HG03039 (cell line): ENCODE measurements at regions not wholly inside any gene's neighbourhood (a gene's known extent, or its start where the extent isn't known, plus 50 kb on each side); places are given as distances from the start of the nearest gene placed in this dataset.
A peak's percentile ranks its signal among the peaks of the same experiment; 100 is the strongest.

Experiments
- ATAC-seq: cut with Tn5 transposase; IDR thresholded peaks from one replicate; pipeline ENCODE4 v1.9.1; 2021; ENCODE audit warnings: mild to moderate bottlenecking, moderate library complexity; ENCODE audit not compliant: unreplicated experiment

GRCh38 chr6:8277769-8278168, 157.6 kb downstream of the SLC35B3 start:
- no peak for ATAC-seq

DNA sequence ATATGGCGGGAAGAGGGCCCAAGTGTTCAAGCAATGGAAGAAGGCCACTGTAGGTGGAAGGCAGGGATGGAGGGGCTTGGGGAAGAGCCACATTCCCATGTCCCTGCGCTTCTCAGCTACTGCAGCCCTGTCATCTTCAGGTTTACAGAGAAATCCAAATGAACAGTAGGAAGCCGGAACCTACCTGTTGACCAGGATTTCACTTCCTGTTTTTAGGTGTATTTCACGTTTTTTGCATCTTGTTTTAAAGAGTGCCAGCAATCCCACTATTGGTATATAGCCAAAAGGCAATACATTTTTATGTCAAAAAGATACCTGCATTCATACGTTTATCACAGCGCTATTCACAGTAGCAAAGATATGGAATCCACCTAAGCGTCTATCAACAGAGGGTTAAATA, 159.2 kb downstream of the SLC35B3 start:
- ATAC-seq: no peak

GRCh38 chr6:8275667-8276066, 159.7 kb downstream of the SLC35B3 start:
- no peak for ATAC-seq

- no peak for ATAC-seq
These were observed 161.1 kb downstream of the SLC35B3 start for GRCh38 chr6:8274226-8274625.

DNA sequence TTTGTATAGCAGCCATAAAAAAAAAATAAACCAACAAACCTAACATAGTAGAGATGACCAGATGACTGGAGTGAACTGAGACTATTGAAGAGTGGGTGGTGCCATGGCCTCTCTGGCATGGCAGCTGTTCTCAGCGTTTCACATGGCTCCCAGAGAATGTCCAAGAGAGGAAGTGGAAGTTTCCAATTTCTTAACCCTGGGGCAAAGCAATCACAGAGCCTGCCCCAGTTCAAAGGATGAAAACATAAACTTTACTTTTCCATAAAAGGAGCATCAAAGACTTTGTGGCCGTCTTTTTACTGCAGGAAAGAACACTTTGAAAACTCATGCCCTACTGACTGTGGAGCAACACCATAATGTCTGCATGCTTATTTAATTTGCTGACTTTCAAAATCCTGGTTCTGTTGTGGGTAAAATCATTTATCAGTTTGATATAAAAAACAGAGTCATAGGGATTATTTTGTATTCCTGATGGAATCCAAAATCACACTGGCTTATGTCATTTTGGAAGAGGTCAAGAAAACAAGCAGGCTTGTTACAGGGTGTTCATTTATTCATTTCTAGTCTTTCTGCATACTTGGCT, 165.4 kb downstream of the SLC35B3 start:
- ATAC-seq: no peak

DNA sequence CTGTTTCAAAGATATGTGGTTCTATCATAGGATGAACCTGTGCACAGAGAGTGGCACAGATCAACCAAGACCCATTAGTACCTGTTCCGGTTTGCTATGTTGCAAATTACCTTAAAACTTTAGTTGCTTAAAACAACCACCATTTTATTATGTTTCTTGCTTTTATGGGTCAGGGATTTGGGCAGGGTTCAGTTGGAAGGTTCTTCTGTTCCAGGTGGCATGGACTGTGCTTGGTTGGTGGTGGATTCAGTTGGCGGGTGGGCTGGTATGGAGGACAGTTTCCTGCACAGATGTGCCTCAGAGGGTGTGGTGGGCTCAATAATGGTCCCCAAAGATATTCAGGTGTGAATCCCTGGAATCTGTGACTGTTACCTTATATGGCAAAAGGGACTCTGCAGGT, 166.3 kb downstream of the SLC35B3 start:
- ATAC-seq: no peak

DNA sequence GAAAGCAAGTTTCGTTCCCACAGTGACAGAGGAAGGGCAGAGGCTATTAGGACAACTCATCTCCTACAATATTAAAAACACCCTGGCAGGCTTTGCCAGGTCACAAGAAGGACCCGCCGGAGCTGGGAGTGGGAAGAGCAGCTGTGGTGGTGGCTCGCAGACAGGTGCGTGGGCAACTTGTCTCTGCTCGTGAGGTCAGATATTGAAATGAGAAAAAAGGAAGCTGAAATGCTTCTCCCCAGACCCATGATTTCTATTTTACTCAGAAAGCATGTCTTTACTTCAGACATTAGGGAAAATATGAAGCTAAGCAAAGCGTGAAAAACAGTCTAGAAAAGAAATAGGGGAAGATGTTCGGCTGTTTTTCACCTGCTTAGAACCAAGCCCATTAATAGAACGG, 166.3 kb upstream of the EEF1E1 start:
- ATAC-seq: peak; percentile 49

DNA sequence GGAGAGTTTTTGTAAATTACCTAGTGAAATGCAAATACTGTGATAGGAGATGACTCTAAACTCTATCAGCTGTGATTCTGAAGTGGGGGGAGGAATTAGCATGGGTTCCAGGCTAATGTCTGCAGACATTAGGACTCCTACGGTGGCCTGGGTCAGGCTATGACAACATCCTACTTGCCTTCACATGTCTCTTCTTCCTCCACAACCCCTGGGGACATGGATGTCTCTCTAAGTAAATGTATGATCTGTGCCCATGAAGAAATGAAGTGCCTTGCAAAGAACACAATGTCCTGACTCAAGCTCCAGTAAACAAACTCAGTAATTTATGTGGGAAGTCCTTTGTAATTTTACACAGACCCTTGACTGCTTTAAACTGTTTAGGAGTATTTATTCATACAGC, 165.8 kb upstream of the EEF1E1 start:
- no peak for ATAC-seq

GRCh38 chr6:8260610-8261009, 158.3 kb upstream of the EEF1E1 start:
- ATAC-seq: no peak

DNA sequence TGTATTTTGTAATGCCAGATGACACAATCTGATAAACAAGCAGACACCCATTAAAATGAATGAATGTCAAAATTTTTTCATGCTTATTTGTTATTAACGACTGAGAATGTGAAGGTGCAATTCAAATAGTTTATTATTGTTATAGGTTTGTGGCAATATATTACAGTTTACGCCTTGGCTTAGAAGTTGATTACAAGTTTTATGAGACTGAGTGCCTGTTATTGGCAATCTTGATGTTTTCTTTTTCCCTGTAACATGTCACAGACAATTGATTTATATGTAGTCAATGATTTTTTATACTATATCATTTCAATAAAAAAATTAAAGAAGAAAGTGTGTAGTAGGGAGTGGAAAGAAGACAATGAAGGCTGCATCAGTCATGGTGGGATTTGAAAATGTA, 144.1 kb upstream of the EEF1E1 start:
- no peak for ATAC-seq

DNA sequence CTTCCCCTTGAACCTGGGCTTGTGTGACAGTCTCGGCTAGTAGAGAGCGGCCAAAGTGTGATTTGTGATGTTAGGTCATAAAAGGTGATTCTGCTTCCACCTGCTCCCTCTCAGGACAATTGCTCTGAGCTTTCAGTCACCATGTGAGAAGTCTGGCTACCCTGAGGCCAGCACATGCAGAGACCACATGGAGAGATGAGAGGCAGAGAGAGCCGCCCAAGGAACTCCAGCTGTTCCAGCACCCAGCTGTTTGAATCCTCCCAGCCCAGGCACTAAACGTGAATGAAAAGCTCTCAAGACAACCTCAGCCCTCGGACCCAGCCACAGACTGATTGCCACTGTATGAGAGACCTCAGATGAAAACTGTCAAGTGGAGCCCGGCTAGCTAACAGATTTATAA, 143.4 kb upstream of the EEF1E1 start:
- ATAC-seq: no peak

DNA sequence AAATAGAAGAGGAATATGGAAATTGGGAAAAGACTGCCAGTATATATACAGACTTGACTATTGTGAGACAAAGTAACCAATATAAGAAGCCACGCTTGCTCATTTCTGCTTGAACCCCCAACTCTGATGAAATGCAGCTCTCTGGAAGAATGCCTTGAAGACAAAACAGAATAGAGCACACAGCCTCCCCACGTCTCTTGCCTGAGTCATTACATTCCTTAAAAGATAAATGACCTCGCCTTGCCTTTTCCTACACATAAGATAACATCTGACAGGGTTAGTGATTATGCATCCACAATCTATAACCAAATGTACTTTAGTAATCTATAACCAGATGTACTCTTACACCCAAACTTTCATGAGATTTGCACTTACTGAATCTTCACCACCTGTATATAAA, 141.1 kb upstream of the EEF1E1 start:
- no peak for ATAC-seq

DNA sequence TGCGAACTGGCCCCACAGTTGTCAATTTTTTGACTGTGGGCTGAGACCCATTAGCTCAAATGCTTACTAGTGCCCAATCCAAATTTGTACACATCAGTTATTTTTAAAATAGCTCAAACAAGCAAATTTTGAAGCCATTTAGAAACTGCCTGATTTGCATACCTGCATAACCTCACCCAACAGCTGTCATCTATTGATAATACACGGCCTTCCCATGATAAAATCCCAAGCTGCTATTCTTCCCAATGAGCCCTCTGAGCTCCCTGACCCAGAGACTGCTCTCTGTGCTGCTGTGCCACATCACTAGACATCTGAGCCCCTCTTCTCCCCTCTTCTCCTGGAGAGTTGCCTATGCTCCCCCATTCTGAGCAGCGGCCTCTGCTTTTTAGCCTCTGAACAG, 140.5 kb upstream of the EEF1E1 start:
- ATAC-seq: no peak

DNA sequence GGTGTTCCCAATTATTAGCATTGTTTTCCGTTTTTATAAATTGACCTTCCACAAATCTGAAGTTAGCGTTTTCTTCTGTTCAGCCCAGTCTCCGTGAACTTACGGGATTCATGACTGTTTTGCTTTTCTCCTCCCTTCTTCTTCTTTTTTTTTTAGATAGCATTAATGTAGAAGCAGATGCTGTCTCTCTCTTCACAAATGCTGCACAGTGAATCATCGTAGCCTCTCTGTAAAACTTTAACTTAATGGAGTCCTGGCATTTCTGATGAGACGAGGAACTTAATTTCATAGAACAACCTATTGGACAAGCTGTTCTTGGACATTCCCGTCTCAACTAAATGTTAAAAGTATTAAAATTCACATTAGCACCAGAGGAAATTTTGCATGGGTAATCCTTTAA, 138.0 kb upstream of the EEF1E1 start:
- ATAC-seq: no peak

- no peak for ATAC-seq
These were observed 136.7 kb upstream of the EEF1E1 start for GRCh38 chr6:8238773-8239683.

GRCh38 chr6:8237668-8238067, 135.3 kb upstream of the EEF1E1 start:
- ATAC-seq: no peak

- ATAC-seq: no peak
These were observed 134.6 kb upstream of the EEF1E1 start for GRCh38 chr6:8236956-8237355.

DNA sequence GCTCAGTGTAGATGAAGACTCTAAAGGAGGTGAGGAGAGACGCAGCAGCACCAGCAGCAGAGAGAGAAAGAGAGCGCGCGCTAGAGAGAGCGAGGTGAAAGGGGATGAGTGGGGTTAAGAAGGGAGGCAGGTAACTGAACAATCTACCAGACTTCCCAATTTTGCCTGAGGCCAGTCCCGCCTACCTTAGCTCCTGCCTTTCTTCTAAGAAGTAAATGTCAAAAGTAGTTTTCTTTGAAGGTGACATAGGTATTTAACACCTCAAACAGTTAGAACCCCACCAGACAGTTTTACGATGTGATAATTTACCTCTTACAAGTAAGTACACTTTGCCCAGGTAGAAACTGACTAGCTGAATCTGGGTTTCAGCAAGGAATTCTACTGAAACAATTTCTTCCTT, 132.0 kb upstream of the EEF1E1 start:
- ATAC-seq: no peak

GRCh38 chr6:8231956-8232355, 129.6 kb upstream of the EEF1E1 start:
- no peak for ATAC-seq

GRCh38 chr6:8229915-8230756, 127.8 kb upstream of the EEF1E1 start:
- no peak for ATAC-seq

GRCh38 chr6:8225113-8225512, 122.8 kb upstream of the EEF1E1 start:
- ATAC-seq: no peak

GRCh38 chr6:8223678-8224077, 121.3 kb upstream of the EEF1E1 start:
- no peak for ATAC-seq
